Esophagus squamous epithelium (tissue), 4 donors: ENCODE measurements at regions not wholly inside any gene's neighbourhood (a gene's known extent, or its start where the extent isn't known, plus 50 kb on each side); places are given as distances from the start of the nearest gene placed in this dataset.
"Not testable (repeated sequence)": the region's sequence is repeated elsewhere in the genome, so short reads cannot be mapped to it uniquely, and the experiment has no call there.

ENCODE experiments used
- CTCF ChIP-seq, 6 experiments: fragments of 450-650 bp in 4 of 6; fragments of 200-600 bp in 2 of 6; sonication (generic) in 2 of 6; IDR thresholded peaks; one replicate each; pipeline ENCODE4 v1.5.1; 2016 to 2019; ENCODE audit warnings: antibody characterized with exemption in 6 of 6, mild to moderate bottlenecking in 4 of 6, moderate library complexity in 4 of 6
- POLR2A ChIP-seq, 4 donors: fragments of 450-650 bp; IDR thresholded peaks; one replicate each; pipeline ENCODE4 v1.6.1; 2017; ENCODE audit warnings: antibody characterized with exemption in 4 of 4, mild to moderate bottlenecking in 4 of 4, moderate library complexity in 3 of 4

GRCh38 chr7:63770162-63770561 is 228.5 kb upstream of the ZNF722 start:
- not testable (repeated sequence) for TF ChIP-seq CTCF, POLR2A (IDR thresholded peaks at IDR 0.05)
